ENCODE measurements at regions not wholly inside any gene's neighbourhood (a gene's known extent, or its start where the extent isn't known, plus 50 kb on each side); places are given as distances from the start of the nearest gene placed in this dataset.

- H2AFZ ChIP-seq, result no peak overlapping the region
- Mint-ChIP-seq H3K27ac (no peak overlapping the region), H3K4me3 (no peak overlapping the region), H3K36me3 (ENCODE audit: low read depth) (no peaks in the 10 kb centered on the region), H3K4me1 (no peaks in the 10 kb centered on the region; the same call in 2 of the 3 replicates), H3K27me3 (ENCODE audit: insufficient read depth, low read depth, poor library complexity) (no peaks in the 10 kb centered on the region), H3K9me3 (no peaks in the 10 kb centered on the region)
- no peaks in the 10 kb centered on the region for H3K4me1 ChIP-seq (ENCODE audit: insufficient read depth)
- no peak overlapping the region for H3K27ac ChIP-seq (ENCODE audit: low read depth)
- no peak overlapping the region for H3K4me2 ChIP-seq
- H3K4me3 ChIP-seq, result no peak overlapping the region
- H3K36me3 ChIP-seq (ENCODE audit: insufficient read depth), result no peaks in the 10 kb centered on the region
- H3F3A ChIP-seq (replicated peaks; ENCODE audit: low read depth), result no peaks in the 10 kb centered on the region
- TF ChIP-seq REST (IDR thresholded peaks at IDR 0.05; ENCODE audit: unreplicated experiment) (no peak), NANOG (IDR thresholded peaks at IDR 0.05; ENCODE audit: borderline replicate concordance) (no peak), ZNF462 (CRISPR knock-in tag; IDR thresholded peaks at IDR 0.05) (no peak), POLR2AphosphoS5 (IDR thresholded peaks at IDR 0.05; ENCODE audit: low read depth) (no peak)
- no peak for DNase-seq (ENCODE audit: low spot score)
- H3K79me2 ChIP-seq (replicated peaks; ENCODE audit: insufficient read depth), result no peaks in the 10 kb centered on the region
- H3K9me2 ChIP-seq (ENCODE audit: insufficient read depth), result peaks cover 4% of the 10 kb centered on the region; the same call in 1 of the 2 replicates
- no peaks in the 10 kb centered on the region for H3K27me3 ChIP-seq (ENCODE audit: insufficient read depth)
- no peaks in the 10 kb centered on the region for H4K20me1 ChIP-seq (replicated peaks; ENCODE audit: insufficient read depth)
- no peak for ATAC-seq
Measured at GRCh38 chr2:144692661-144693060, 172.7 kb upstream of the ZEB2 start.

All from GM23338 (cell line).